HCT116 (cell line): ENCODE measurements at regions not wholly inside any gene's neighbourhood (a gene's known extent, or its start where the extent isn't known, plus 50 kb on each side); places are given as distances from the start of the nearest gene placed in this dataset.

Experiments
- ATAC-seq: fragments of 200-7000 bp; cut with Tn5 transposase; 2 replicates; pipeline ENCODE4 v1.9.1; 2020; ENCODE audit warnings: mild to moderate bottlenecking, moderate library complexity
- BruUV-seq: library from RNA; stranded (reverse); fragments of 400-500 nt; replicated peaks from 2 replicates; lab custom pipeline; 2021; lab: Mats Ljungman, UMichigan
- CTCF ChIA-PET: fragments of 300-600 bp; sonication (Branson Sonifier 250); formaldehyde crosslinking; loops from one replicate; lab custom pipeline; 2021; ENCODE audit warnings: antibody characterized with exemption; lab: Charles Lee
- POLR2A ChIA-PET: fragments of 300-600, 350-600 bp; sonication (Branson Sonifier 250); formaldehyde crosslinking; loops from one replicate; lab custom pipeline; 2021; ENCODE audit warnings: antibody characterized with exemption; lab: Charles Lee
- RAD21 ChIA-PET, 2 experiments: fragments of 300-600 bp; sonication (Branson Sonifier 250); formaldehyde crosslinking; loops; one replicate each; lab custom pipeline; 2023; ENCODE audit warnings: low total read pairs in 2 of 2; ENCODE audit not compliant: uncharacterized antibody in 2 of 2, unreplicated experiment in 2 of 2, low non-redundant PET in 1 of 2; lab: Charles Lee
- DNase-seq: peaks from one replicate; pipeline ENCODE4 v3.0.0-alpha.2; 2010; ENCODE audit warnings: low read depth, low spot score
- H2AFZ ChIP-seq: fragments of 200-600 bp; shearing (Covaris generic), sonication (generic); 2 replicates; pipeline ENCODE4 v1.6.1; 2017; ENCODE audit warnings: low read depth, mixed run types, mixed read lengths, antibody characterized with exemption, low read length; ENCODE audit not compliant: poor library complexity, severe bottlenecking
- H3K27ac ChIP-seq: 2 replicates; pipeline ENCODE4 v1.5.1; 2012; ENCODE audit warnings: low read depth, low read length
- H3K27me3 ChIP-seq: fragments of 200-600 bp; sonication (generic); 2 replicates; pipeline ENCODE4 v1.6.1; 2016; ENCODE audit warnings: mixed run types, low read length, mixed read lengths; ENCODE audit not compliant: insufficient read depth
- H3K36me3 ChIP-seq, 2 experiments: fragments of 200-500 bp in 1 of 2; fragments of 200-600 bp in 1 of 2; sonication (Bioruptor generic) in 1 of 2; sonication (generic) in 1 of 2; 2 replicates each; pipeline versions ENCODE4 v1.5.1 to v1.6.1; 2014 to 2016; ENCODE audit warnings: low read length in 2 of 2, inconsistent platforms in 1 of 2, mixed read lengths in 1 of 2, mixed run types in 1 of 2; ENCODE audit not compliant: insufficient read depth in 2 of 2, control insufficient read depth in 1 of 2
- H3K4me1 ChIP-seq, 2 experiments: fragments of 200-600 bp in 1 of 2; sonication (generic) in 1 of 2; 2 replicates each; pipeline versions ENCODE4 v1.5.1 to v1.6.1; 2012 to 2017; ENCODE audit warnings: low read length in 2 of 2, inconsistent platforms in 1 of 2, mild to moderate bottlenecking in 1 of 2, mixed read lengths in 1 of 2, mixed run types in 1 of 2, moderate library complexity in 1 of 2; ENCODE audit not compliant: insufficient read depth in 2 of 2, control insufficient read depth in 1 of 2
- H3K4me2 ChIP-seq: fragments of 200-600 bp; sonication (generic); 2 replicates; pipeline ENCODE4 v1.6.1; 2017; ENCODE audit warnings: mixed run types, low read length, mixed read lengths
- H3K4me3 ChIP-seq, 2 experiments: fragments of 200-600 bp in 1 of 2; sonication (generic) in 1 of 2; replicated peaks in 1 of 2; 2 replicates each; pipeline ENCODE4 v1.5.1; 2011 to 2016; ENCODE audit warnings: low read length in 2 of 2, control low read depth in 1 of 2, low read depth in 1 of 2, mild to moderate bottlenecking in 1 of 2, mixed read lengths in 1 of 2, mixed run types in 1 of 2
- H3K79me2 ChIP-seq: fragments of 200-600 bp; sonication (generic); 2 replicates; pipeline ENCODE4 v1.6.1; 2017; ENCODE audit warnings: mild to moderate bottlenecking, mixed run types, low read length, moderate library complexity, mixed read lengths; ENCODE audit not compliant: insufficient read depth
- H3K9ac ChIP-seq: fragments of 200-600 bp; sonication (generic); 2 replicates; pipeline ENCODE4 v1.6.1; 2016; ENCODE audit warnings: low read length, mixed read lengths
- H3K9me2 ChIP-seq: fragments of 200-600 bp; sonication (generic), shearing (Covaris generic); 2 replicates; pipeline ENCODE4 v1.6.1; 2017; ENCODE audit warnings: mixed run types, mild to moderate bottlenecking, moderate library complexity; ENCODE audit not compliant: insufficient read depth
- H3K9me3 ChIP-seq, 2 experiments: fragments of 200-500 bp in 1 of 2; fragments of 200-600 bp in 1 of 2; sonication (Bioruptor generic) in 1 of 2; sonication (generic) in 1 of 2; 2 replicates each; pipeline ENCODE4 v1.6.1; 2014 to 2017; ENCODE audit warnings: low read length in 2 of 2, mixed read lengths in 2 of 2, inconsistent platforms in 1 of 2, low read depth in 1 of 2, mild to moderate bottlenecking in 1 of 2, mixed run types in 1 of 2, moderate library complexity in 1 of 2; ENCODE audit not compliant: control insufficient read depth in 1 of 2, insufficient read depth in 1 of 2
- H4K20me1 ChIP-seq: fragments of 200-600 bp; sonication (generic), shearing (Covaris generic); 2 replicates; pipeline ENCODE4 v1.6.1; 2017; ENCODE audit warnings: mixed run types, mild to moderate bottlenecking, moderate library complexity; ENCODE audit not compliant: insufficient read depth
- CBX3 ChIP-seq: IDR thresholded peaks from 2 replicates; pipeline ENCODE4 v1.6.1; 2012; ENCODE audit warnings: low read depth
- EGR1 ChIP-seq: IDR thresholded peaks from 2 replicates; pipeline ENCODE4 v1.6.1; 2012; ENCODE audit warnings: low read depth
- ELF1 ChIP-seq: IDR thresholded peaks from 2 replicates; pipeline ENCODE4 v1.6.1; 2012; ENCODE audit warnings: low read depth, borderline replicate concordance
- EZH2 ChIP-seq: fragments of 200-600 bp; sonication (generic); IDR thresholded peaks from 2 replicates; pipeline ENCODE4 v1.6.1; 2017; ENCODE audit warnings: antibody characterized with exemption, mixed run types
- EZH2phosphoT487 ChIP-seq: fragments of 200-600 bp; IDR thresholded peaks from 2 replicates; pipeline ENCODE4 v1.6.1; 2018; ENCODE audit warnings: antibody characterized with exemption, borderline replicate concordance
- FOSL1 ChIP-seq: IDR thresholded peaks from 2 replicates; pipeline ENCODE4 v1.6.1; 2012; ENCODE audit warnings: low read depth
- POLR2A ChIP-seq: IDR thresholded peaks from 2 replicates; pipeline ENCODE4 v1.7.0; 2011; ENCODE audit warnings: borderline replicate concordance; ENCODE audit not compliant: insufficient read depth, insufficient read length; ENCODE audit errors: extremely low read depth
- POLR2AphosphoS5 ChIP-seq: IDR thresholded peaks from 2 replicates; pipeline ENCODE4 v1.6.1; 2011; ENCODE audit warnings: mild to moderate bottlenecking, low read depth, low read length, moderate library complexity
- RAD21 ChIP-seq: IDR thresholded peaks from 2 replicates; pipeline ENCODE4 v1.6.1; 2012; ENCODE audit warnings: low read depth, mild to moderate bottlenecking
- SP1 ChIP-seq: IDR thresholded peaks from 2 replicates; pipeline ENCODE4 v1.6.1; 2012; ENCODE audit warnings: low read depth
- SRF ChIP-seq: IDR thresholded peaks from 2 replicates; pipeline ENCODE4 v1.6.1; 2012; ENCODE audit warnings: low read depth
- YY1 ChIP-seq: IDR thresholded peaks from 2 replicates; pipeline ENCODE4 v1.6.1; 2011; ENCODE audit warnings: low read length, low read depth, moderate library complexity, mild to moderate bottlenecking; ENCODE audit not compliant: insufficient replicate concordance; ENCODE audit errors: extremely low read depth
- ZFX ChIP-seq: fragments of 450-650 bp; IDR thresholded peaks from 2 replicates; pipeline ENCODE4 v1.6.1; 2017
- ZNF274 ChIP-seq: fragments of 200-500 bp; sonication (Bioruptor generic); IDR thresholded peaks from 2 replicates; pipeline ENCODE4 v1.6.1; 2014; ENCODE audit warnings: mild to moderate bottlenecking, low read depth, low read length, inconsistent platforms
- intact Hi-C: fragments of 100-400 bp; cut with micrococcal nuclease; formaldehyde crosslinking; loops from 2 replicates; pipeline ENCODE4 v1.10.0; 2022
- TF ChIP-seq, protein P1 (sequence below): IDR thresholded peaks from 2 replicates; pipeline ENCODE4 v1.6.1; 2011; ENCODE audit warnings: mild to moderate bottlenecking, low read length, moderate library complexity; ENCODE audit not compliant: insufficient replicate concordance; ENCODE audit errors: extremely low read depth
- TF ChIP-seq, protein P2 (sequence below): IDR thresholded peaks from 2 replicates; pipeline ENCODE4 v1.6.1; 2012
- TF ChIP-seq, protein P3 (sequence below), 3 experiments: fragments of 200-600 bp in 1 of 3; sonication (generic) in 1 of 3; IDR thresholded peaks in 2 of 3; conservative IDR thresholded peaks in 1 of 3; 2 replicates each; pipeline ENCODE4 v1.5.1; 2012 to 2017; ENCODE audit warnings: low read depth in 2 of 3, low read length in 2 of 3, antibody characterized with exemption in 1 of 3, borderline replicate concordance in 1 of 3, control low read depth in 1 of 3, mild to moderate bottlenecking in 1 of 3, mixed read lengths in 1 of 3, mixed run types in 1 of 3, moderate library complexity in 1 of 3; ENCODE audit not compliant: insufficient read depth in 1 of 3
- TF ChIP-seq, protein P4 (sequence below): IDR thresholded peaks from 2 replicates; pipeline ENCODE4 v1.6.1; 2012
- TF ChIP-seq, protein P5 (sequence below): IDR thresholded peaks from 2 replicates; pipeline ENCODE4 v1.6.1; 2012; ENCODE audit warnings: low read depth

DNA sequence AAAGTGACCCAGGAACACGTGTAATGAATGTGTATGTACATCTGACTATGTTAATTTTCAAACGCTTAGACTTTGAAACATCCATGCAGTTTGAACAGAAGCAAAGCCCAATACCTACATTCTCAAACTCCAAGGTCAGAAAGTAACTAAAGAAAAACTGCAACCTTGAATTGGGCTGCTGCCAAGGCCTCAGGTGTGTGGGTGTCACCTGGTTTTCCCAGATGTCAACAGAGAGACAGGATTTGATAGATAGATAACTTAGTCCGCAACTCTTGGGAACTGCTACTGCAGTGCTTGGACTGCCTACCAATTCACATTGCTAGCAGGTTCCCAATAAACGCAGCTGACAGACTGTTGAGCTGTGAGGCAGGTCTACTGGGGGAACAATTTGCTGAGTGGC, 78.7 kb upstream of the PAPOLG start:
- CTCF ChIA-PET = no interaction called here
- no peaks in the 10 kb centered on the region for H3K27me3 ChIP-seq
- no peak for ATAC-seq
- H3K9me2 ChIP-seq = no peaks in the 10 kb centered on the region
- no peak for TF ChIP-seq SRF
- no peak for TF ChIP-seq ZNF274
- TF ChIP-seq, protein P1, sequence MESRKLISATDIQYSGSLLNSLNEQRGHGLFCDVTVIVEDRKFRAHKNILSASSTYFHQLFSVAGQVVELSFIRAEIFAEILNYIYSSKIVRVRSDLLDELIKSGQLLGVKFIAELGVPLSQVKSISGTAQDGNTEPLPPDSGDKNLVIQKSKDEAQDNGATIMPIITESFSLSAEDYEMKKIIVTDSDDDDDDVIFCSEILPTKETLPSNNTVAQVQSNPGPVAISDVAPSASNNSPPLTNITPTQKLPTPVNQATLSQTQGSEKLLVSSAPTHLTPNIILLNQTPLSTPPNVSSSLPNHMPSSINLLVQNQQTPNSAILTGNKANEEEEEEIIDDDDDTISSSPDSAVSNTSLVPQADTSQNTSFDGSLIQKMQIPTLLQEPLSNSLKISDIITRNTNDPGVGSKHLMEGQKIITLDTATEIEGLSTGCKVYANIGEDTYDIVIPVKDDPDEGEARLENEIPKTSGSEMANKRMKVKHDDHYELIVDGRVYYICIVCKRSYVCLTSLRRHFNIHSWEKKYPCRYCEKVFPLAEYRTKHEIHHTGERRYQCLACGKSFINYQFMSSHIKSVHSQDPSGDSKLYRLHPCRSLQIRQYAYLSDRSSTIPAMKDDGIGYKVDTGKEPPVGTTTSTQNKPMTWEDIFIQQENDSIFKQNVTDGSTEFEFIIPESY = no peak
- TF ChIP-seq POLR2AphosphoS5 = no peak
- TF ChIP-seq RAD21 = no peak
- no peak for TF ChIP-seq EZH2
- TF ChIP-seq ZFX = no peak
- TF ChIP-seq SP1 = no peak
- TF ChIP-seq, protein P2, sequence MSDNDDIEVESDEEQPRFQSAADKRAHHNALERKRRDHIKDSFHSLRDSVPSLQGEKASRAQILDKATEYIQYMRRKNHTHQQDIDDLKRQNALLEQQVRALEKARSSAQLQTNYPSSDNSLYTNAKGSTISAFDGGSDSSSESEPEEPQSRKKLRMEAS = no peak
- no peak for TF ChIP-seq EZH2phosphoT487
- TF ChIP-seq ELF1 = no peak
- TF ChIP-seq, protein P3, sequence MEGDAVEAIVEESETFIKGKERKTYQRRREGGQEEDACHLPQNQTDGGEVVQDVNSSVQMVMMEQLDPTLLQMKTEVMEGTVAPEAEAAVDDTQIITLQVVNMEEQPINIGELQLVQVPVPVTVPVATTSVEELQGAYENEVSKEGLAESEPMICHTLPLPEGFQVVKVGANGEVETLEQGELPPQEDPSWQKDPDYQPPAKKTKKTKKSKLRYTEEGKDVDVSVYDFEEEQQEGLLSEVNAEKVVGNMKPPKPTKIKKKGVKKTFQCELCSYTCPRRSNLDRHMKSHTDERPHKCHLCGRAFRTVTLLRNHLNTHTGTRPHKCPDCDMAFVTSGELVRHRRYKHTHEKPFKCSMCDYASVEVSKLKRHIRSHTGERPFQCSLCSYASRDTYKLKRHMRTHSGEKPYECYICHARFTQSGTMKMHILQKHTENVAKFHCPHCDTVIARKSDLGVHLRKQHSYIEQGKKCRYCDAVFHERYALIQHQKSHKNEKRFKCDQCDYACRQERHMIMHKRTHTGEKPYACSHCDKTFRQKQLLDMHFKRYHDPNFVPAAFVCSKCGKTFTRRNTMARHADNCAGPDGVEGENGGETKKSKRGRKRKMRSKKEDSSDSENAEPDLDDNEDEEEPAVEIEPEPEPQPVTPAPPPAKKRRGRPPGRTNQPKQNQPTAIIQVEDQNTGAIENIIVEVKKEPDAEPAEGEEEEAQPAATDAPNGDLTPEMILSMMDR (IDR thresholded peaks at IDR 0.05 in 2 of 3, conservative IDR thresholded peaks at IDR 0.05 in 1 of 3; ENCODE audit: borderline replicate concordance in 1 of 3, insufficient read depth in 1 of 3, low read depth in 2 of 3, low read length in 2 of 3) = no peak
- TF ChIP-seq POLR2A = no peak
- TF ChIP-seq FOSL1 = no peak
- TF ChIP-seq EGR1 = no peak
- TF ChIP-seq, protein P4, sequence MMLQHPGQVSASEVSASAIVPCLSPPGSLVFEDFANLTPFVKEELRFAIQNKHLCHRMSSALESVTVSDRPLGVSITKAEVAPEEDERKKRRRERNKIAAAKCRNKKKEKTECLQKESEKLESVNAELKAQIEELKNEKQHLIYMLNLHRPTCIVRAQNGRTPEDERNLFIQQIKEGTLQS = no peak
- no peak for TF ChIP-seq CBX3
- no peak for TF ChIP-seq YY1
- TF ChIP-seq, protein P5, sequence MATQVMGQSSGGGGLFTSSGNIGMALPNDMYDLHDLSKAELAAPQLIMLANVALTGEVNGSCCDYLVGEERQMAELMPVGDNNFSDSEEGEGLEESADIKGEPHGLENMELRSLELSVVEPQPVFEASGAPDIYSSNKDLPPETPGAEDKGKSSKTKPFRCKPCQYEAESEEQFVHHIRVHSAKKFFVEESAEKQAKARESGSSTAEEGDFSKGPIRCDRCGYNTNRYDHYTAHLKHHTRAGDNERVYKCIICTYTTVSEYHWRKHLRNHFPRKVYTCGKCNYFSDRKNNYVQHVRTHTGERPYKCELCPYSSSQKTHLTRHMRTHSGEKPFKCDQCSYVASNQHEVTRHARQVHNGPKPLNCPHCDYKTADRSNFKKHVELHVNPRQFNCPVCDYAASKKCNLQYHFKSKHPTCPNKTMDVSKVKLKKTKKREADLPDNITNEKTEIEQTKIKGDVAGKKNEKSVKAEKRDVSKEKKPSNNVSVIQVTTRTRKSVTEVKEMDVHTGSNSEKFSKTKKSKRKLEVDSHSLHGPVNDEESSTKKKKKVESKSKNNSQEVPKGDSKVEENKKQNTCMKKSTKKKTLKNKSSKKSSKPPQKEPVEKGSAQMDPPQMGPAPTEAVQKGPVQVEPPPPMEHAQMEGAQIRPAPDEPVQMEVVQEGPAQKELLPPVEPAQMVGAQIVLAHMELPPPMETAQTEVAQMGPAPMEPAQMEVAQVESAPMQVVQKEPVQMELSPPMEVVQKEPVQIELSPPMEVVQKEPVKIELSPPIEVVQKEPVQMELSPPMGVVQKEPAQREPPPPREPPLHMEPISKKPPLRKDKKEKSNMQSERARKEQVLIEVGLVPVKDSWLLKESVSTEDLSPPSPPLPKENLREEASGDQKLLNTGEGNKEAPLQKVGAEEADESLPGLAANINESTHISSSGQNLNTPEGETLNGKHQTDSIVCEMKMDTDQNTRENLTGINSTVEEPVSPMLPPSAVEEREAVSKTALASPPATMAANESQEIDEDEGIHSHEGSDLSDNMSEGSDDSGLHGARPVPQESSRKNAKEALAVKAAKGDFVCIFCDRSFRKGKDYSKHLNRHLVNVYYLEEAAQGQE = no peak
- H2AFZ ChIP-seq = no peak overlapping the region
- H3K9ac ChIP-seq = no peak overlapping the region
- H3K9me3 ChIP-seq = no peaks in the 10 kb centered on the region
- no peak overlapping the region for H3K27ac ChIP-seq
- no TSS peak for BruUV-seq
- no peak overlapping the region for H3K4me2 ChIP-seq
- DNase-seq = no peak
- no peaks in the 10 kb centered on the region for H4K20me1 ChIP-seq
- intact Hi-C loops = loop anchor here (10.0 kb wide), 1 partner anchor 1913 kb away; no protein-coding TSS in a partner anchor
- no peaks in the 10 kb centered on the region for H3K79me2 ChIP-seq
- H3K4me3 ChIP-seq = no peak overlapping the region
- no peaks in the 10 kb centered on the region for H3K36me3 ChIP-seq
- H3K4me1 ChIP-seq = no peaks in the 10 kb centered on the region; a peak in 1 of 4 replicates
- RAD21 ChIA-PET = no interaction called here
- POLR2A ChIA-PET = no interaction called here
